GM21825 (cell line): ENCODE measurements at regions not wholly inside any gene's neighbourhood (a gene's known extent, or its start where the extent isn't known, plus 50 kb on each side); places are given as distances from the start of the nearest gene placed in this dataset.

Experiments
- ATAC-seq: cut with Tn5 transposase; IDR thresholded peaks from one replicate; pipeline ENCODE4 v1.9.1; 2021; ENCODE audit warnings: mild to moderate bottlenecking, moderate library complexity; ENCODE audit not compliant: unreplicated experiment

DNA sequence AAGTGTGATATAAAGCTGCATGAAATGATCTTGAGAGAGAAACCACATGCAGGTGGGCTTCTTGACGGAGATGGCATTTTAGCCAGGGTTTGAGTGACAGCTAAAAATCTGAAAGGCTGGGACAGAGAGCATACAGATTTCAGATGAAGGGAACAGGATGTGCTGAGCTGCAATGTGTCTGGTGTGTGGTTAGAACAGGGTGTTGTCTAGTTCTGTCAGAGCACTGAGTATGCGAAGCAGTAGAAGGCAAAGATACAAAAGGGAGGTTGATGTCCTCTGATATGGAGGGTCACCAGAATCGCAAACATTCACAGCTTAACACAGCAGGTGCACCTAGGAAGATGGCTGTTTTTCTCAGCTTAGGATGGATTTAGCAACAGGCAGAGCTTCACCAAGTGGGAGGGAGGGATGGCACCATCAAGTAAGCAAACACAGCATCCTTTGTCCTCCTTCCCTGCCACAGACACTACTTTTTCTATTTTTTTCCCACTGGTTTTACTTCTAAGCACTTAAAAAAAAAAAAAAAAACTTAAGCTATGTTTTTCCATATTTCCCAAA lies 182.5 kb downstream of the TMX3 start:
- no peak for ATAC-seq

- no peak for ATAC-seq
These were observed 189.8 kb downstream of the TMX3 start for GRCh38 chr18:68525091-68525490.

GRCh38 chr18:68520406-68521075 lies 194.4 kb downstream of the TMX3 start:
- peak; percentile 67 for ATAC-seq

- no peak for ATAC-seq
These were observed 195.6 kb downstream of the TMX3 start for GRCh38 chr18:68519336-68519735.

GRCh38 chr18:68509902-68510301 lies 205.0 kb downstream of the TMX3 start:
- no peak for ATAC-seq

DNA sequence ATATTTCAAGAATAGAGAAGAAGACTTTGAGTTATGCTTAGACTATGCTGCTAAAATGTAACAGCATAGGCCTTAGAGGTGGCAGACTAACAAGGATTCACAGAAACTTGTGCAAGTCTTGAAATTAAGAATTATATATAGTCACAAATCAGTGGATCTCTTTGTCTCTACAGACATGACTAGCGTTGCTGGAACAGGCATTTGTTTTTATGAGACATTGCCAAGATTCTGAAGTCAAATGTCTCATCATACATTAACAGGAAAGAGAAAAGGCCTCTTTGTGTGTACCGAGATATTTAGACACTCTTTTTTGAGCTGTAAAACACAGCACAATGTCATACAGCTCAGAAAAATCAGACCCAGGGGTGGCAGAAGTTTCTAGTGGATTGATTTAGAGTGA lies 207.1 kb downstream of the TMX3 start:
- no peak for ATAC-seq

DNA sequence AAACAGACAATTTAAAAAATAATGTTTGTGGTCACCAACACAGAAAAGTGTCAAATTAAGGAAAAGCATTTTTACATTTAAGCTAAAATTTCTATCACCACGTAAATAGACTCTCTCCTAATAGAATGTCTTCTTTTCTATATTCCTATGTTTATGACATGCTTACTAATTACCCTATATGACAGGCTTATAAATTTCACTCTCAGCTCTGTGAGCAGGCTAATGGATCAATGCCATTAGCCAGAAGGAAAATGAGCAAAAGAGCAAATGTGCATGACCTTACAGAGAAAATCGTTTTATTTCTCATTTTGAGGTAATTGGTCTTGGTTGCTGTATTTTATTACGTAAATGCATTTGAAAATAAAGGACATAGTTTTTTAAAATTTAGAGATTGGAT lies 209.7 kb downstream of the TMX3 start:
- no peak for ATAC-seq

- no peak for ATAC-seq
These were observed 210.3 kb downstream of the TMX3 start for GRCh38 chr18:68504441-68505177.

DNA sequence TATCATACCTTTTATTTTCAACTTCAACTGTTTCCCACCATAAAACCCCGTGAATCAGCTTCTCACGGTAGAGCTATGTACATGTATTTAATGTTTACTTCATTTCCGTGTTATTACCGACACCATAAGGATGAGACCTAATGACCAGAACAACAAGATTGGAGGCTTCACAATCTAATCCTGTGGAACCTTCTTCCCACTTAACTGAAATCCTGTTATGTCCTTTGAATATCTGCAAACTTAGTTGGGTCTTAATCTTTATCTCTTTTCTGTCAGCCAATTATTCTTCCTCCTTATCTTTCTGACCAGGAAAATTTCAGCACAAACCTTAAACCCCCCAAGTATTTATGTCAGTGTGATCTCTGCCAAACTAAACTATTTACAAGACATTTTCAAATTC lies 214.4 kb downstream of the TMX3 start:
- ATAC-seq, result no peak

DNA sequence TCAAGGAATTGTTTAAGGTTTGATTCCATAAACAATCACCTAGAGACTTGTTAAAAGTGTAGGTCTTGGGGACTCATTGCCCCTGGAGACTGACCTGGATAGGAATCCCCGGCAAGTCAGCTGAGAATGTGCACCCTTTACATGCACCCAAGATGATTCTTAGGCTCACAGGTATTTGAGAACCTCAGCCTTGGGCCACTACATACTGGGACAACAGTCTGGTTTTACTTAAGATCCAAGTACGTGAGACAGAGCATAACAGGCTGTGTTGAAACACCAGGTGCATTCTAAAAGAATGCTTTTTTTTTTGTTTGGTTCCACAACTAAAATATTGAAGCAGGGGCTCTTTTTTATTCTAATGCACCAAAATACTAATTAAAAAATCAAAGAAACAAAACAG lies 215.8 kb downstream of the TMX3 start:
- ATAC-seq, result no peak

DNA sequence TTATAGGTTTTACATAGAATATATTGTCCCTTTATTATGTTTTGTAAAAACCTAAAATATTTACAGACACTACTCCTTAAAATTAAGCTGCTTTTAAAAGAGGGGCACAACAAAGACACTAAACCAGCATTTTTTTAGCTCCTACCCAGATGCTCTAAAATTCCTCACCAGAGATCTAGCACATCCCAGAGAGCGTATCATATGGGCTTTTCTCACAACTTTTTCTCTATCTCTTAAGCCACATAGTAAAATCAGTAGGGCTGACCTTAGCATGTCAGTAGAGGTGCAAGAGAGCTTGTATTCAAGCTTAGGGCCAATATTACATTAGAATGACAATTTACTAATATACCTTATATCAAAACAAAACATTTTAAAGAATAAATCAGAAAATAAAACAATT lies 216.3 kb downstream of the TMX3 start:
- no peak for ATAC-seq

DNA sequence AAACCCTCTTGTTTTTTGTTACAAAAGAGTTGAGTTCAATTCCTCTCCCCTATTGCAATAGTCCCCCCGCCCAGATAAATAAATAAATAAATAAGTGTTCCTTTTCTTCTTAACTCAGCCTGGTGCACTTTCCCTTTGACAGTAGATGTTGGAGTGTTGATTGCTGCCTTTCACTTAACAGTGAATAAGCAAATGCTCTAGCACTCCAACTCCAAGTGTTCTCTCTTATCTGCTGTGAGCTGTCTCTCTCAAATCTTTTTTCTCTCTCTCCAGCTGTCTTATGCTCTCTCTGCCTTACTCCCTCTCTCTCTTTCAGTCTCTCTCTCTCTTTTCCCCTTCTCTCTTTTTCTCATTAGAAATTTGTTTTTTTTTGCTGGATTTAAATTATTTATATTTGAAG lies 216.7 kb downstream of the TMX3 start:
- no peak for ATAC-seq

GRCh38 chr18:68494802-68495581 lies 219.9 kb downstream of the TMX3 start:
- ATAC-seq, result no peak

DNA sequence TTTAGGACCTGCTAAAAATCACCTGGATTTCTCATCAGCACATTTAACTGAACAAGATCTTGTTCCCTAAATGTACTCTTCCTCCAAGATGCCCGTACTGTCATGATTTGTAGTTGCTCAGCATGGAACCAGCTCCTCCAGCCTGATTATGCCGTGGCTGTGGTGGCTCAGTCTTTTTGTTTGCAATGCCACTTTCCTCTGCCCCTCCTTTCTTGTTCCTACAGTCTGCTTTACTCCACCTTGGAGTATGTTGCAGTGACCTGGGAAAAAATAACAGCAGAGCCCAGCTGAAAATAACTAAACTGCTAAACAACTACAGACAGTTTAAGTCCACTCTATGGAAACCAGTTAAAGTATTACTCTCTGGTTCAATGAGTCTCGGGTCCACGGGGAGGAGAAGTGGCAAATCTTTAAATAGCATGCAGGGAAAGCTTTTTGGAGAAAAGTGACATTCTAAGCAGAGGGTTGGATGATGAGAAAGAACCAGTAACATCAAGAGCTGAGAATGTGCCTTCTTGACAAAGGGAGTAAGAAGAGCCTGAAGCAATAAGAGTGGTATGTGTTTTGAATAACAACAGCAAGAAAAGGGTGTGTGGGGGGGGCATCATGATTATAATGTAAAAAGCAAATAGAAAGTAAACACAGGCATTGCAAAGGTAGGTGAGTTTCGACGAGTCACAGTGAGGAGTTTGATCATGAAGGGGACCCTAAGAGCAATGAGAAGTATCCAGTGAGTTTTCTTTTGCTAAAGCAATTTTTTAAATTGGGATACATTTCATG lies 225.7 kb downstream of the TMX3 start:
- no peak for ATAC-seq

GRCh38 chr18:68484241-68484640 lies 230.7 kb downstream of the TMX3 start:
- ATAC-seq, result no peak

GRCh38 chr18:68482815-68483214 lies 232.1 kb downstream of the TMX3 start:
- no peak for ATAC-seq

GRCh38 chr18:68480196-68480595 lies 234.7 kb downstream of the TMX3 start:
- ATAC-seq, result no peak

DNA sequence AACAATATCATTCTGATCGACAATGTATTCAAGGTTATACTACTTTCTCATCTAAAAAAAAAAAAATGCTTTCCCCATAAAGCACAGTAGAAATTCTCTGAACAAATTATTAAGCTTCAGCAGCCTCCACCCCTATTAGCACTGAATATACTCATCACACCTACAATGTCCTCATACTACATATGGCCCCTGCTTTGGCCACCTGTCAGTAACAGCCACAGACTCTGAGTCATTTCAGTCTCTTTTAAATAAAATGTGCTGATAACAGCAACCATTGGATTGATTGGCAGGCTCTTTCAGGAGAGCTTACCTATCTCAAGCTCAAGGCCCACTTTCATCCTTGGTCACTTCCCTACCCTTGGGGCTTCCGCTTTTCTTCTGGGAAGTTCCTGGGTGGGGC lies 236.7 kb downstream of the TMX3 start:
- ATAC-seq, result no peak

- ATAC-seq, result no peak
These were observed 239.0 kb downstream of the TMX3 start for GRCh38 chr18:68475883-68476282.

- ATAC-seq, result no peak
These were observed 242.1 kb downstream of the TMX3 start for GRCh38 chr18:68472701-68473295.
